H9 (cell line): ENCODE measurements at regions not wholly inside any gene's neighbourhood (a gene's known extent, or its start where the extent isn't known, plus 50 kb on each side); places are given as distances from the start of the nearest gene placed in this dataset.

Experiments
- DNase-seq: peaks from one replicate; pipeline ENCODE4 v3.0.0-alpha.2; 2017
- H2AFZ ChIP-seq: one replicate; pipeline ENCODE4 v1.6.1; 2013; ENCODE audit warnings: mild to moderate bottlenecking, low read length, control low read depth, moderate library complexity
- H2AK5ac ChIP-seq: 2 replicates; pipeline ENCODE4 v1.6.1; 2013; ENCODE audit warnings: low read length, control low read depth, mixed read lengths; ENCODE audit not compliant: insufficient read length
- H2BK120ac ChIP-seq: one replicate; pipeline ENCODE4 v1.6.1; 2013; ENCODE audit warnings: low read depth, mild to moderate bottlenecking, low read length, control low read depth, inconsistent platforms; ENCODE audit not compliant: poor library complexity, severe bottlenecking
- H2BK12ac ChIP-seq: 2 replicates; pipeline ENCODE4 v1.6.1; 2013; ENCODE audit warnings: low read length, control low read depth, mixed read lengths, low read depth; ENCODE audit not compliant: insufficient read length
- H2BK15ac ChIP-seq: 2 replicates; pipeline ENCODE4 v1.6.1; 2013; ENCODE audit warnings: low read depth, low read length, control low read depth
- H2BK20ac ChIP-seq: one replicate; pipeline ENCODE4 v1.6.1; 2013; ENCODE audit warnings: low read depth, mild to moderate bottlenecking, low read length, control low read depth, inconsistent platforms; ENCODE audit not compliant: poor library complexity, severe bottlenecking
- H2BK5ac ChIP-seq: 2 replicates; pipeline ENCODE4 v1.6.1; 2013; ENCODE audit warnings: low read length, control low read depth, mixed read lengths; ENCODE audit not compliant: insufficient read length
- H3K14ac ChIP-seq: 2 replicates; pipeline ENCODE4 v1.6.1; 2013; ENCODE audit warnings: low read length, control low read depth; ENCODE audit not compliant: insufficient read depth
- H3K18ac ChIP-seq: 2 replicates; pipeline ENCODE4 v1.6.1; 2013; ENCODE audit warnings: low read depth, mild to moderate bottlenecking, mixed read lengths, low read length, control low read depth; ENCODE audit not compliant: insufficient read length
- H3K23ac ChIP-seq: 2 replicates; pipeline ENCODE4 v1.6.1; 2013; ENCODE audit warnings: low read length, control low read depth, mixed read lengths, low read depth; ENCODE audit not compliant: insufficient read length
- H3K23me2 ChIP-seq: 2 replicates; pipeline ENCODE4 v1.6.1; 2013; ENCODE audit warnings: low read depth, mild to moderate bottlenecking, mixed read lengths, low read length, control low read depth; ENCODE audit not compliant: insufficient read length, poor library complexity, severe bottlenecking
- H3K27ac ChIP-seq: 2 replicates; pipeline ENCODE4 v1.5.1; 2013; ENCODE audit warnings: low read length, control low read depth, mixed read lengths, low read depth; ENCODE audit not compliant: insufficient read length
- H3K27me3 ChIP-seq: 2 replicates; pipeline ENCODE4 v1.6.1; 2013; ENCODE audit warnings: low read length, control low read depth, inconsistent platforms; ENCODE audit not compliant: insufficient read depth
- H3K4ac ChIP-seq: 2 replicates; pipeline ENCODE4 v1.6.1; 2013; ENCODE audit warnings: low read depth, mild to moderate bottlenecking, control low read depth, inconsistent platforms, low read length, moderate library complexity
- H3K4me1 ChIP-seq: 2 replicates; pipeline ENCODE4 v1.6.1; 2013; ENCODE audit warnings: low read length, control low read depth, inconsistent platforms; ENCODE audit not compliant: insufficient read depth
- H3K4me2 ChIP-seq: 2 replicates; pipeline ENCODE4 v1.6.1; 2013; ENCODE audit warnings: low read length, control low read depth, mixed read lengths; ENCODE audit not compliant: insufficient read length, insufficient read depth
- H3K56ac ChIP-seq: 2 replicates; pipeline ENCODE4 v1.6.1; 2013; ENCODE audit warnings: low read depth, mild to moderate bottlenecking, mixed read lengths, low read length, control low read depth; ENCODE audit not compliant: insufficient read length
- H3K79me1 ChIP-seq: 2 replicates; pipeline ENCODE4 v1.6.1; 2013; ENCODE audit warnings: low read depth, mild to moderate bottlenecking, moderate library complexity, low read length, control low read depth, inconsistent platforms; ENCODE audit not compliant: insufficient read depth, poor library complexity, severe bottlenecking
- H3K79me2 ChIP-seq: 2 replicates; pipeline ENCODE4 v1.6.1; 2013; ENCODE audit warnings: low read length, control low read depth, inconsistent platforms; ENCODE audit not compliant: insufficient read depth
- H3K9ac ChIP-seq: 2 replicates; pipeline ENCODE4 v1.6.1; 2013; ENCODE audit warnings: low read length, control low read depth, mixed read lengths; ENCODE audit not compliant: insufficient read length; ENCODE audit errors: extremely low read depth
- H3K9me3 ChIP-seq: one replicate; pipeline ENCODE4 v1.6.1; 2013; ENCODE audit warnings: low read depth, low read length, inconsistent platforms; ENCODE audit not compliant: control insufficient read depth
- H3T11ph ChIP-seq: one replicate; pipeline ENCODE4 v1.6.1; 2013; ENCODE audit warnings: mild to moderate bottlenecking, low read length, control low read depth, inconsistent platforms
- H4K20me1 ChIP-seq: one replicate; pipeline ENCODE4 v1.6.1; 2013; ENCODE audit not compliant: control insufficient read depth, insufficient read length, insufficient read depth
- H4K5ac ChIP-seq: 2 replicates; pipeline ENCODE4 v1.6.1; 2013; ENCODE audit warnings: low read depth, mild to moderate bottlenecking, mixed read lengths, low read length, control low read depth; ENCODE audit not compliant: insufficient read length
- H4K8ac ChIP-seq: replicated peaks from 2 replicates; pipeline ENCODE4 v1.6.1; 2013; ENCODE audit warnings: low read length, control low read depth, mixed read lengths, low read depth; ENCODE audit not compliant: insufficient read length
- H4K91ac ChIP-seq: 2 replicates; pipeline ENCODE4 v1.6.1; 2013; ENCODE audit warnings: low read depth, mild to moderate bottlenecking, moderate library complexity, mixed read lengths, low read length, control low read depth; ENCODE audit not compliant: insufficient read length
- H3K27ac Mint-ChIP-seq, 3 experiments: 2 replicates in 2 of 3; 3 replicates in 1 of 3; pipeline ENCODE4 v1.8.0; 2020 to 2021; ENCODE audit warnings: mixed read lengths in 3 of 3, mild to moderate bottlenecking in 1 of 3, moderate library complexity in 1 of 3
- H3K27me3 Mint-ChIP-seq: 2 replicates; pipeline ENCODE4 v1.8.0; 2021; ENCODE audit warnings: low read depth, mild to moderate bottlenecking, moderate library complexity, mixed read lengths
- H3K36me3 Mint-ChIP-seq, 3 experiments: 2 replicates in 2 of 3; 3 replicates in 1 of 3; pipeline ENCODE4 v1.8.0; 2020 to 2021; ENCODE audit warnings: low read depth in 3 of 3, mixed read lengths in 3 of 3; ENCODE audit not compliant: insufficient read depth in 1 of 3
- H3K4me1 Mint-ChIP-seq, 2 experiments: 2 replicates each; pipeline ENCODE4 v1.8.0; 2020; ENCODE audit warnings: mixed read lengths in 2 of 2
- H3K4me3 Mint-ChIP-seq, 2 experiments: 2 replicates in 1 of 2; 3 replicates in 1 of 2; pipeline ENCODE4 v1.8.0; 2020 to 2021; ENCODE audit warnings: mild to moderate bottlenecking in 2 of 2, mixed read lengths in 2 of 2, moderate library complexity in 1 of 2
- H3K9me3 Mint-ChIP-seq, 2 experiments: 2 replicates in 1 of 2; 3 replicates in 1 of 2; pipeline ENCODE4 v1.8.0; 2020; ENCODE audit warnings: mild to moderate bottlenecking in 2 of 2, mixed read lengths in 2 of 2, moderate library complexity in 1 of 2
- WGBS: extraction: QIAGEN DNeasy Blood & Tissue Kit; methylation state at CpG from one replicate; pipeline ENCODE4 v1.1.7; 2013; ENCODE audit warnings: missing lambda C conversion rate, low lambda C conversion rate, mixed read lengths; ENCODE audit not compliant: insufficient read length; ENCODE audit errors: extremely low coverage; 5-methylcytosine and 5-hydroxymethylcytosine counted together
- TF ChIP-seq, protein P1 (sequence below): fragments of 200-600 bp; sonication (generic); conservative IDR thresholded peaks from 3 replicates; pipeline ENCODE4 v1.8.0; 2021; ENCODE audit warnings: antibody characterized with exemption, mild to moderate bottlenecking

DNA sequence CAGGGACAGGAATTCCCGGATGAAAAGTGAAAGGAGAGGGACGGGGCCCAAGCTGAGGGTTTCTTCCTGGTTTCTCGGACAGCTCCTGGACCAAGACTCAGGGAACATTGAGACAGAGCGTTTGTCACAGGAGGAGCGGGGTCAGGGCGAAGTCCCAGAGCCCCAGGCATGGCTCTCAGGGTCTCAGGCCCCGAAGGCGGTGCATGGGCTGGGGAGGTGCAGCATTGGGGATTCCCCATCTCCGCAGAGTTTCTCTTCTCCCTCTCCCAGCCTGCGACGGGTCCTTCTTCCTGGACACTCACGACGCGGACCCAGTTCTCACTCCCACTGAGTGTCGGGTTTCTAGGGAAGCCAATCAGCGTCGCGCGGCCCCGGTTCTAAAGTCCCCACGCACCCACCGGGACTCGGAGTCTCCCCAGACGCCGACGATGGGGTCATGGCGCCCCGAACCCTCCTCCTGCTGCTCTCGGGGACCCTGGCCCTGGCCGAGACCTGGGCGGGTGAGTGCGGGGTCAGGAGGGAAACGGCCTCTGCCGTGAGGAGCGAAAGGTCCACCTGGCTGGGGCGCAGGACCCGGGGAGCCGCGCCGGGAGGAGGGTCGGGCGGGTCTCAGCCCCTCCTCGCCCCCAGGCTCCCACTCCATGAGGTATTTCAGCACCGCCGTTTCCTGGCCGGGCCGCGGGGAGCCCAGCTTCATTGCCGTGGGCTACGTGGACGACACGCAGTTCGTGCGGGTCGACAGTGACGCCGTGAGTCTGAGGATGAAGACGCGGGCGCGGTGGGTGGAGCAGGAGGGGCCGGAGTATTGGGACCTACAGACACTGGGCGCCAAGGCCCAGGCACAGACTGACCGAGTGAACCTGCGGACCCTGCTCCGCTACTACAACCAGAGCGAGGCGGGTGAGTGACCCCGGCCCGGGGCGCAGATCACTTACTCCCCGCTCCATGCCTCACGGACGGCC is 54.6 kb upstream of the POLR1H start:
- Histone ChIP-seq H4K8ac (no peak overlapping the region), H2AFZ (no peak overlapping the region), H2BK15ac (no peak overlapping the region), H3K4me1 (no peaks in the 10 kb centered on the region), H2BK5ac (no peak overlapping the region), H3K14ac (peak overlapping the region; percentile 67), H4K91ac (no peak overlapping the region), H4K5ac (no peak overlapping the region), H3K27ac (no peak overlapping the region), H3K9me3 (no peaks in the 10 kb centered on the region), H3K9ac (no peak overlapping the region), H2BK120ac (no peak overlapping the region), H4K20me1 (no peaks in the 10 kb centered on the region), H3K4me2 (peak overlapping the region; percentile 86), H2BK12ac (no peak overlapping the region), H3K79me2 (no peaks in the 10 kb centered on the region), H2AK5ac (no peak overlapping the region), H3T11ph (no peak overlapping the region), H3K27me3 (peaks cover 26% of the 10 kb centered on the region; the same call in 1 of the 2 replicates), H3K4ac (no peak overlapping the region), H3K23ac (no peak overlapping the region), H3K18ac (no peak overlapping the region), H3K79me1 (no peaks in the 10 kb centered on the region), H3K23me2 (peaks cover 16% of the 10 kb centered on the region), H3K56ac (no peak overlapping the region), H2BK20ac (no peak overlapping the region)
- Mint-ChIP-seq H3K36me3 (peaks cover 7 to 9% (median 7%) of the 10 kb centered on the region in 3 experiments; a peak in 2 of 7 replicates), H3K9me3 (no peaks in the 10 kb centered on the region), H3K4me1 (peaks cover 9 to 16% of the 10 kb centered on the region in 2 experiments), H3K27ac (no peak overlapping the region), H3K27me3 (peaks cover 74% of the 10 kb centered on the region), H3K4me3 (peak overlapping the region; percentile 60 to 78)
- TF ChIP-seq, protein P1, sequence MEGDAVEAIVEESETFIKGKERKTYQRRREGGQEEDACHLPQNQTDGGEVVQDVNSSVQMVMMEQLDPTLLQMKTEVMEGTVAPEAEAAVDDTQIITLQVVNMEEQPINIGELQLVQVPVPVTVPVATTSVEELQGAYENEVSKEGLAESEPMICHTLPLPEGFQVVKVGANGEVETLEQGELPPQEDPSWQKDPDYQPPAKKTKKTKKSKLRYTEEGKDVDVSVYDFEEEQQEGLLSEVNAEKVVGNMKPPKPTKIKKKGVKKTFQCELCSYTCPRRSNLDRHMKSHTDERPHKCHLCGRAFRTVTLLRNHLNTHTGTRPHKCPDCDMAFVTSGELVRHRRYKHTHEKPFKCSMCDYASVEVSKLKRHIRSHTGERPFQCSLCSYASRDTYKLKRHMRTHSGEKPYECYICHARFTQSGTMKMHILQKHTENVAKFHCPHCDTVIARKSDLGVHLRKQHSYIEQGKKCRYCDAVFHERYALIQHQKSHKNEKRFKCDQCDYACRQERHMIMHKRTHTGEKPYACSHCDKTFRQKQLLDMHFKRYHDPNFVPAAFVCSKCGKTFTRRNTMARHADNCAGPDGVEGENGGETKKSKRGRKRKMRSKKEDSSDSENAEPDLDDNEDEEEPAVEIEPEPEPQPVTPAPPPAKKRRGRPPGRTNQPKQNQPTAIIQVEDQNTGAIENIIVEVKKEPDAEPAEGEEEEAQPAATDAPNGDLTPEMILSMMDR, result no peak
- WGBS, result no CpG with 5 or more reads among the region's 74 CpGs
- peak; percentile 40 for DNase-seq
